ENCODE measurements at regions not wholly inside any gene's neighbourhood (a gene's known extent, or its start where the extent isn't known, plus 50 kb on each side); places are given as distances from the start of the nearest gene placed in this dataset.
"Not testable (repeated sequence)": the region's sequence is repeated elsewhere in the genome, so short reads cannot be mapped to it uniquely, and the experiment has no call there.

- H4K20me1 ChIP-seq (ENCODE audit: insufficient read depth, low read length): no peaks in the 10 kb centered on the region
- no peaks in the 10 kb centered on the region for H3K4me1 ChIP-seq (ENCODE audit: insufficient read depth, low read length)
- no peaks in the 10 kb centered on the region for H3K36me3 ChIP-seq (ENCODE audit: insufficient read depth, low read length)
- H3K27ac ChIP-seq (ENCODE audit: low read depth, low read length): no peak overlapping the region
- Mint-ChIP-seq H3K27me3 (ENCODE audit: low read depth, unreplicated experiment) (peaks cover 13% of the 10 kb centered on the region), H3K27ac (ENCODE audit: unreplicated experiment) (no peak overlapping the region), H3K4me3 (ENCODE audit: unreplicated experiment) (peak overlapping the region; percentile 66), H3K36me3 (ENCODE audit: low read depth, unreplicated experiment) (no peaks in the 10 kb centered on the region), H3K9me3 (ENCODE audit: unreplicated experiment) (peaks cover 3% of the 10 kb centered on the region), H3K4me1 (ENCODE audit: low read depth, unreplicated experiment) (peaks cover 1% of the 10 kb centered on the region)
- peak overlapping the region; percentile 79 for H3K4me2 ChIP-seq (ENCODE audit: low read length)
- H3K9me3 ChIP-seq (ENCODE audit: insufficient read depth, low read depth, low read length): no peaks in the 10 kb centered on the region
- H3K4me3 ChIP-seq (ENCODE audit: insufficient read depth, low read depth, low read length): peak overlapping the region; percentile 39
- no peaks in the 10 kb centered on the region for H3K79me2 ChIP-seq (ENCODE audit: insufficient read depth, low read length)
- DNase-seq (ENCODE audit: low read depth) (no peak), FAIRE-seq (peak; percentile 100)
- peaks cover 16% of the 10 kb centered on the region for H3K27me3 ChIP-seq (ENCODE audit: insufficient read depth, low read length)
- no peak overlapping the region for H3K9ac ChIP-seq (ENCODE audit: low read length)
- peak overlapping the region; percentile 81 for H2AFZ ChIP-seq (ENCODE audit: low read depth, low read length)
- TF ChIP-seq CTCF (IDR thresholded peaks at IDR 0.05; ENCODE audit: insufficient read depth, low read depth, low read length) (no peak), EZH2 (IDR thresholded peaks at IDR 0.05; ENCODE audit: insufficient read depth, low read length) (peak; percentile 99)
Observed at GRCh38 chr20:26208296-26209091, 511.8 kb upstream of the ZNF337 start.

DNA sequence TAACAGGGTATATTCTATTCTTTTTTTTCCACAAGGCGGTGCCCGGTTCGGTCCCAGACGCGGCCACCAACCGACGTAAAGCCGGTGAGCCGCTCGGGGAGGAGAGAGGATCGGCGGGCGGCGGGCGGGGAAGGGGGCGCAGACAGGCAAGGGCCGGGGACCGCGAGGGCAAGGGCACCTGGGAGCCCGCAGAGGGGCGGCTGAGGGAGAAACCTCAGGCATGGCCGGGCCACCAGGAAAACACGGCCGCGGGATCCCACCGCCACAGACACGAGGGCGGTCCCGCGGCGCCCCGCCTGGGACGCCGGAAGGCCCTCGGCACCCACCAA is 511.3 kb upstream of the ZNF337 start:
- H3K27ac Mint-ChIP-seq (ENCODE audit: unreplicated experiment): peak overlapping the region; percentile 62
- H3K4me1 Mint-ChIP-seq (ENCODE audit: low read depth, unreplicated experiment): not testable (repeated sequence)

DNA sequence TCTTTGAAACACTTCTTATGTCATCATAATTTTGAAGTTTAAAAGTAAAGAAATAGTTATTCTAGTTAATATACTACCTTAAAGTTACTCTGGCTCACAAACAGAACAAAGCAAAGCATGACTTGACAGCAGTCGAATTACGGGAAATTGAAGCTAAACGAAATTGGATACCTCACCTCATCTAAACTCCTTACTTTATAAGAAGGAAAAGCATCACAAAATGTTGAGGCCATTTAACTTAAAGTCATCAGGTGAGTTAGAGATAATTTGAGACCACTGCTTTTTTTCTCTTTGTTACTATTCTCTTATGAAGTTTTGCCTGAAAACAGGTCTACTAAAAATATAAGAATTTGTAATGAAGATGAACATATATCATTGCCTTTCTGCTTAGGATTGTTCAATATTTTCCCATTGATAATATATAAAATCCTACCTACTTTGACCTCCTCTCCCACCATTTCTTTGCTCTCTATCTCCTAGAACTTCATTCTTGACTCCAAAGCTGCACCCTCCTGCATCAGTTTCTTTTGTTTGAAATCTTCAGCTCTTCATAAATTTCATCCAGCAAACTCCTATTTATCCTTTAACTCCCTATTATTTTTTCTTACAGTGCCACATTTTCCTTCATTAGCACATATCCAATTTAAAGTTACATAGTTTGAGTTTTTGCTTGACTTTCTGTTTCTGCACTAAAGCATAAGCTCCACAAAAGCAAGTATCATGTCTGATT is 510.7 kb upstream of the ZNF337 start:
- Histone ChIP-seq H3K27ac (ENCODE audit: low read depth, low read length) (no peak overlapping the region), H3K4me1 (ENCODE audit: insufficient read depth, low read length) (no peaks in the 10 kb centered on the region), H3K4me2 (ENCODE audit: low read length) (peak overlapping the region; percentile 79), H2AFZ (ENCODE audit: low read depth, low read length) (no peak overlapping the region), H3K27me3 (ENCODE audit: insufficient read depth, low read length) (peaks cover 16% of the 10 kb centered on the region), H3K9ac (ENCODE audit: low read length) (no peak overlapping the region), H3K9me3 (ENCODE audit: insufficient read depth, low read depth, low read length) (no peaks in the 10 kb centered on the region), H3K79me2 (ENCODE audit: insufficient read depth, low read length) (no peaks in the 10 kb centered on the region), H3K36me3 (ENCODE audit: insufficient read depth, low read length) (no peaks in the 10 kb centered on the region), H4K20me1 (ENCODE audit: insufficient read depth, low read length) (no peaks in the 10 kb centered on the region), H3K4me3 (ENCODE audit: insufficient read depth, low read depth, low read length) (no peak overlapping the region)
- Mint-ChIP-seq H3K36me3 (ENCODE audit: low read depth, unreplicated experiment) (no peaks in the 10 kb centered on the region), H3K4me1 (ENCODE audit: low read depth, unreplicated experiment) (peaks cover 1% of the 10 kb centered on the region), H3K27ac (ENCODE audit: unreplicated experiment) (peak overlapping the region; percentile 62), H3K27me3 (ENCODE audit: low read depth, unreplicated experiment) (peaks cover 13% of the 10 kb centered on the region), H3K9me3 (ENCODE audit: unreplicated experiment) (peaks cover 5% of the 10 kb centered on the region), H3K4me3 (ENCODE audit: unreplicated experiment) (peak overlapping the region; percentile 85)
- no peak for TF ChIP-seq CTCF (IDR thresholded peaks at IDR 0.05; ENCODE audit: insufficient read depth, low read depth, low read length)
- no peak for TF ChIP-seq EZH2 (IDR thresholded peaks at IDR 0.05; ENCODE audit: insufficient read depth, low read length)
- no peak for DNase-seq (ENCODE audit: low read depth)
- FAIRE-seq: no peak

More for the DNA sequence above, 511.3 kb upstream of the ZNF337 start:
- FAIRE-seq; H3K36me3 Mint-ChIP-seq (ENCODE audit: low read depth, unreplicated experiment); H3K36me3 ChIP-seq (ENCODE audit: insufficient read depth, low read length); H3K9me3 ChIP-seq (ENCODE audit: insufficient read depth, low read depth, low read length); H3K4me1 ChIP-seq (ENCODE audit: insufficient read depth, low read length); DNase-seq (ENCODE audit: low read depth); H3K9ac ChIP-seq (ENCODE audit: low read length); H3K27ac ChIP-seq (ENCODE audit: low read depth, low read length); H4K20me1 ChIP-seq (ENCODE audit: insufficient read depth, low read length); H3K79me2 ChIP-seq (ENCODE audit: insufficient read depth, low read length); H3K4me3 ChIP-seq (ENCODE audit: insufficient read depth, low read depth, low read length); H3K9me3 Mint-ChIP-seq (ENCODE audit: unreplicated experiment): not testable (repeated sequence)
- Histone ChIP-seq H3K27me3 (ENCODE audit: insufficient read depth, low read length) (peaks cover 16% of the 10 kb centered on the region), H3K4me2 (ENCODE audit: low read length) (peak overlapping the region; percentile 79), H2AFZ (ENCODE audit: low read depth, low read length) (peak overlapping the region; percentile 81)
- peak overlapping the region; percentile 85 for H3K4me3 Mint-ChIP-seq (ENCODE audit: unreplicated experiment)
- peaks cover 13% of the 10 kb centered on the region for H3K27me3 Mint-ChIP-seq (ENCODE audit: low read depth, unreplicated experiment)
